Parathyroid adenoma (tissue), 2 donors: ENCODE measurements at regions not wholly inside any gene's neighbourhood (a gene's known extent, or its start where the extent isn't known, plus 50 kb on each side); places are given as distances from the start of the nearest gene placed in this dataset.

Source experiments
- H2AFZ ChIP-seq: fragments of 300-600 bp; sonication (generic); one replicate; pipeline ENCODE4 v1.7.0; 2017; ENCODE audit warnings: antibody characterized with exemption, mild to moderate bottlenecking
- H3K27ac ChIP-seq: fragments of 300-600 bp; sonication (generic); one replicate; pipeline ENCODE4 v1.7.0; 2017
- H3K27me3 ChIP-seq: fragments of 300-600 bp; sonication (generic); one replicate; pipeline ENCODE4 v1.7.0; 2017; ENCODE audit warnings: low read length; ENCODE audit not compliant: control insufficient read depth, insufficient read depth
- H3K36me3 ChIP-seq: fragments of 300-600 bp; sonication (generic); one replicate; pipeline ENCODE4 v1.7.0; 2017; ENCODE audit warnings: low read length; ENCODE audit not compliant: control insufficient read depth, insufficient read depth
- H3K4me1 ChIP-seq: fragments of 300-600 bp; sonication (generic); one replicate; pipeline ENCODE4 v1.7.0; 2017; ENCODE audit warnings: control low read depth
- H3K4me2 ChIP-seq: fragments of 300-600 bp; sonication (generic); one replicate; pipeline ENCODE4 v1.7.0; 2017; ENCODE audit warnings: low read length
- H3K4me3 ChIP-seq: fragments of 300-600 bp; sonication (generic); one replicate; pipeline ENCODE4 v1.7.0; 2017; ENCODE audit warnings: low read depth, low read length
- H3K79me2 ChIP-seq: fragments of 300-600 bp; sonication (generic); one replicate; pipeline ENCODE4 v1.7.0; 2017; ENCODE audit warnings: control low read depth
- H3K9ac ChIP-seq: fragments of 300-600 bp; sonication (generic); one replicate; pipeline ENCODE4 v1.7.0; 2017; ENCODE audit warnings: mild to moderate bottlenecking
- H3K9me3 ChIP-seq: fragments of 300-600 bp; sonication (generic); one replicate; pipeline ENCODE4 v1.7.0; 2017; ENCODE audit warnings: low read length; ENCODE audit not compliant: control insufficient read depth
- CTCF ChIP-seq: fragments of 300-600 bp; sonication (generic); IDR thresholded peaks from one replicate; pipeline ENCODE4 v1.7.0; 2017; ENCODE audit warnings: antibody characterized with exemption, mild to moderate bottlenecking
- donor health status: primary hyperparathyroidism.

- H3K9ac ChIP-seq = no peak overlapping the region
- TF ChIP-seq CTCF = no peak
- no peaks in the 10 kb centered on the region for H3K4me1 ChIP-seq
- H3K27ac ChIP-seq = no peak overlapping the region
- H3K27me3 ChIP-seq = no peaks in the 10 kb centered on the region
- no peaks in the 10 kb centered on the region for H3K36me3 ChIP-seq
- H2AFZ ChIP-seq = no peak overlapping the region
- no peak overlapping the region for H3K4me3 ChIP-seq
- H3K79me2 ChIP-seq = no peaks in the 10 kb centered on the region
- H3K4me2 ChIP-seq = no peak overlapping the region
- H3K9me3 ChIP-seq = no peaks in the 10 kb centered on the region
Measured at GRCh38 chr10:130499541-130499940, 363.4 kb downstream of the GLRX3 start.

- Histone ChIP-seq H3K9ac (no peak overlapping the region), H3K9me3 (no peaks in the 10 kb centered on the region), H3K27me3 (no peaks in the 10 kb centered on the region), H2AFZ (no peak overlapping the region), H3K4me2 (no peak overlapping the region), H3K36me3 (no peaks in the 10 kb centered on the region), H3K4me3 (no peak overlapping the region), H3K4me1 (no peaks in the 10 kb centered on the region), H3K27ac (no peak overlapping the region), H3K79me2 (no peaks in the 10 kb centered on the region)
- TF ChIP-seq CTCF = no peak
Measured at GRCh38 chr10:130500261-130501000, 364.2 kb downstream of the GLRX3 start.

DNA sequence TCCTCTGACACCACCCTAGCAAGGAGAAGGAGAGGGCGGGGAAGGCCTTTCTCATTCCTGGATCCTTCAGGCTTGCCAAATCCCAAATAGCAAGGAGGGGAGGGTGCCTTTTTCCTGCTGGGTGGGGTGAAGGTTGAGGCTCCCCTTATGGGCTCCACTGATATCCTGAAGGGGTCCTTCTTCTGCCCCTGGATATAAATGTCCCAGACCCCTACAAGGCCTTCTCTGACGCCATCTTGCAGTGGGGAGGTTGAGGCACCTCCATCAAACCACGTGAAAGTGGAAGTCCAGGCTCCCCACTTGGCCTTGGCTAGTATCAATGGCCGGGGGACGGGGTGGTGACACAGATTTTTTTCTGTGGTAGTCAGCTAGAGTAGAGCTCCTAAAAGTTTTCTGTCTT is 371.3 kb downstream of the GLRX3 start:
- no peak overlapping the region for H2AFZ ChIP-seq
- no peak overlapping the region for H3K4me3 ChIP-seq
- no peaks in the 10 kb centered on the region for H3K4me1 ChIP-seq
- H3K79me2 ChIP-seq = no peaks in the 10 kb centered on the region
- H3K9ac ChIP-seq = no peak overlapping the region
- H3K27ac ChIP-seq = no peak overlapping the region
- H3K27me3 ChIP-seq = no peaks in the 10 kb centered on the region
- no peaks in the 10 kb centered on the region for H3K9me3 ChIP-seq
- no peak for TF ChIP-seq CTCF
- H3K4me2 ChIP-seq = no peak overlapping the region
- H3K36me3 ChIP-seq = no peaks in the 10 kb centered on the region

- Histone ChIP-seq H3K27me3 (no peaks in the 10 kb centered on the region), H3K4me2 (no peak overlapping the region), H2AFZ (no peak overlapping the region), H3K27ac (no peak overlapping the region), H3K79me2 (no peaks in the 10 kb centered on the region), H3K9ac (no peak overlapping the region), H3K4me3 (no peak overlapping the region), H3K36me3 (no peaks in the 10 kb centered on the region), H3K4me1 (no peaks in the 10 kb centered on the region), H3K9me3 (no peaks in the 10 kb centered on the region)
- no peak for TF ChIP-seq CTCF
Measured at GRCh38 chr10:130509881-130510689, 373.9 kb downstream of the GLRX3 start.
